GM12872 (cell line): ENCODE measurements at regions not wholly inside any gene's neighbourhood (a gene's known extent, or its start where the extent isn't known, plus 50 kb on each side); places are given as distances from the start of the nearest gene placed in this dataset.

ENCODE experiments used
- TF ChIP-seq, protein P1 (sequence below): IDR thresholded peaks from 3 replicates; pipeline ENCODE4 v1.5.1; 2011; ENCODE audit warnings: low read depth, mild to moderate bottlenecking, low read length, moderate library complexity; ENCODE audit not compliant: insufficient read depth

DNA sequence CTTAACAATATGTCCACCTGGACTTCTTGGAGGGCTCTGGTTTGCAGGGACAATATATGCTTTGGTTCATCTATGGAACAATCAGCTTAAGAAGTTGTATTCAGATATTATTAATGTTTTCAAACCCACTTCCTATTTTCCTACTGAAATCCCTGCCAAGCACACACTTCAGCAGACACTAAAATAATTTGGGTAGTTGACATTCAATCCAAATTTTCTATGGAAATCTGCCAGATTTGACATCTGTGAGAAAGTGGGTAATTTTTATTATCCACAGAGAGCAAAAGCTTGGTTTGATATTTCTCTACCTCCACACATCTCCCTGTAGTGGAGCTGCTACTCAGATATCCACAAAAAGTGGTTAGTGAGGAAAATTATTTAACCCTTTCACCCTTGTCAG, 378.8 kb upstream of the SOX5 start:
- TF ChIP-seq, protein P1, sequence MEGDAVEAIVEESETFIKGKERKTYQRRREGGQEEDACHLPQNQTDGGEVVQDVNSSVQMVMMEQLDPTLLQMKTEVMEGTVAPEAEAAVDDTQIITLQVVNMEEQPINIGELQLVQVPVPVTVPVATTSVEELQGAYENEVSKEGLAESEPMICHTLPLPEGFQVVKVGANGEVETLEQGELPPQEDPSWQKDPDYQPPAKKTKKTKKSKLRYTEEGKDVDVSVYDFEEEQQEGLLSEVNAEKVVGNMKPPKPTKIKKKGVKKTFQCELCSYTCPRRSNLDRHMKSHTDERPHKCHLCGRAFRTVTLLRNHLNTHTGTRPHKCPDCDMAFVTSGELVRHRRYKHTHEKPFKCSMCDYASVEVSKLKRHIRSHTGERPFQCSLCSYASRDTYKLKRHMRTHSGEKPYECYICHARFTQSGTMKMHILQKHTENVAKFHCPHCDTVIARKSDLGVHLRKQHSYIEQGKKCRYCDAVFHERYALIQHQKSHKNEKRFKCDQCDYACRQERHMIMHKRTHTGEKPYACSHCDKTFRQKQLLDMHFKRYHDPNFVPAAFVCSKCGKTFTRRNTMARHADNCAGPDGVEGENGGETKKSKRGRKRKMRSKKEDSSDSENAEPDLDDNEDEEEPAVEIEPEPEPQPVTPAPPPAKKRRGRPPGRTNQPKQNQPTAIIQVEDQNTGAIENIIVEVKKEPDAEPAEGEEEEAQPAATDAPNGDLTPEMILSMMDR, result no peak

DNA sequence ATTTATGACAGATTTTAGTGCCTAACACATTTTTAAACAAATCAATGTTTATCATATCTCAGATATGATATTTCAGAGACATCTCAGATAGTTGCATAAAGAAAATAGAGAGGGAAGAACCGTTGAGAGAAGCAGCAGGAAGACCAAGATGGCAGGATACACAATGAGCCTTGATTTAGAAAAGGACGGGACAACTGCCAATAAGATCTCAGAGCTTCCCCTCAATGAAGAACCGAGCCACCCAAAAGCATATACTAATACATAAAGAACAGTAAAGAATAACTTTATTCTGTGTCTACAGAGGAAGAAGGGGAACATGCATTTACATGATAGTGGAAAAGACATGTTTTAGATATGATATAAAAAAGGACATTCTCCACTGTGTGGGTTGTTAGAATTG, 375.9 kb upstream of the SOX5 start:
- TF ChIP-seq, protein P1, result no peak

DNA sequence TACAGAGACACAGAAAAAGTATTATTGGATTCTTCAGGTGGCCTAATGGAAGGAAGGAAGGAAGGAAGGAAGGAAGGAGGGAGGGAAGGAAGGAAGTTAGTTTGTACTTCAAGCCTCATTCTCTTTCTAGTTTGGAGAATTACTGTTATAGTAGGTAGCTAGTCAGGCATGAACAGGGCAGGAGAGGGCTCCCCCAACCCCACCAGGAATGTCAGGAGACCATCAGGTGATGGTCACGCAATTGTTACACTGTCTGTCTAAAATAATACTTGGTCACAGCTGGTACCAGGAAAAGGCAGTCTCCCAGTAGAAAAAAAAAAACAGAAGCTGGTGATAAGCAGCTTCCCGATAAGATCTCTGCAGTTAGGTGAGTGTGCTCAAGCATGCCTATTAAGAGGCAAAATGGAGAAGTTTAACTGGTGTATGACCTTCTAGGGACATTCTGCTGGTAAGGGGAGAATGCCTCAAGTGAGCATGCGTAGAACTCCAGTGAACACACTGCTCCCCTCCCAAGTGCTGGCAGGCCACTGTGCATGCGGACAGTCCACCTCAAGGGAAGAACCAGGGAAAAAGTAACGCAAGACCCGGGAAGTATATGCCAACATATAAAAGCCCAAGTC, 358.4 kb upstream of the SOX5 start:
- TF ChIP-seq, protein P1, result no peak

DNA sequence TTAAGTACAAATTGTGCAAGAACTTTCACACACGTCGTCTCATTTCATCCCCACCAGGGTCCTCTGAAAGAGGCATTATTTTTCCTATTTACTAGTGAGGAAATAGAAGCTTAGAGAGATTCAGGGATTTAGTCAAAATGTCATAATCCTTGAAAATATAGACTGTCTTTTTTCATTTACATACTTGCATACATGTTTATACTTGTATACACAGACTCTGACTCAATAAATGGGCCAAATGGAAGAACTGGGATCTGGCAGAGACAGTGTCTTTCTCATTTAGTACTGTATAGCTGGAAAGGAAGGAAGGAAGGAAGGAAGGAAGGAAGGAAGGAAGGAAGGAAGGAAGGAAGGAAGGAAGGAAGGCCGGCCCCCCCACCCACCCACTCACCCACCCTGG, 357.7 kb upstream of the SOX5 start:
- TF ChIP-seq, protein P1, result no peak

DNA sequence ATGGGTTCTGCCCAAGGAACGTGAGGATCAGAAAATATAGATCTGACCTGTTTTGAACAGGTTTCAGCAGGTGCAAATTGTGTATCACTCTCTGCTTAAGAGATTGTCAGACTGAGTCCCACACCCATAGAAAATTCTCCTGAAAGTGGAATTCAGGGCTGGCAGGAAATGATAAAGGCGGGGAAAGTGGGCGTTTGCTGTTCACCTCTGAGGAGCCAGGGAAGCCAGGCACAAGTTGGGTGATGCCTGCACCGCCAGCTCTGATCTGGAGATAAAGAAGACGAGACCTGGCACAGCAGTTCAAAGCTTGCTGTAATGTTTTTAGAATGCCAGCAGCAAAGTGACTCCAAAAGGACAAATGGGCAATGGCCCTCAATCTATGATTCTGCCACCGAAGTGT, 356.5 kb upstream of the SOX5 start:
- TF ChIP-seq, protein P1, result no peak

DNA sequence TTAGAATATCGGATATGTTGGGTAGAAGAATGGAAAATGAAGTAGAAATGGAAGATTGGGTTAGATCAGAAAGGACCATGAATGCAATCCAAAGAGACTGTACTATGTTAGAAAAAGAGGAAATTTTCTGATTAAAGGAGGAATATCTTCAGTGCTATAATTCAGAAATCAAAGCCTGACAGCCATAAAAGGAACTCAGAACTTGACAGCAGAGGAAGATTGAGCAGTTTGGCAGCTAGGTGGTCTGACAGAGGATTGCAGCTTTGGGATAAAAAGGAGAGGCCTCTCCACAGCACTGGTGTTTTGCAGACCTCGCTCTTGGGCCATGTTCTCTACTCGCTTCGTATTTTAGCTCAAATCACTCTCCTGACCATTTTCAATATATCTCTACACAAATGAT, 354.8 kb upstream of the SOX5 start:
- TF ChIP-seq, protein P1, result no peak

DNA sequence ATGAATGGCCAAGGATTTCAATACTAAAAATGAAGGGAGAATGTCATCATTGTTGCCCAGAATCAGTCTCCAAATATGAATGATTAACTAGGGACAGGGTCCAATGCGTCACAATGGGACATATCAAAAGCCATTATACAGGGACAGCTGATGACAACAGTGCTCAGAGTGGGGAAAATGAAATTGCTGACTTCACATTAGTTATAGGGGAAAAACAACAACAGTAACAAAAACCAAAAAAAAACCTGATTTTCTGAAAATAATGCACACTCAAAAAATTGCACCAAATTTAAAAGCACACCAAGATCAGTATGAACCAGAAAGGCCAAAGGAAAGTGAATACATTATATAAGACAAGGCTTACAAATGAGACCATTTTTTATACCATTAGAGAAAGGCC, 353.2 kb upstream of the SOX5 start:
- TF ChIP-seq, protein P1, result no peak
